SK-N-SH (cell line): ENCODE measurements at regions not wholly inside any gene's neighbourhood (a gene's known extent, or its start where the extent isn't known, plus 50 kb on each side); places are given as distances from the start of the nearest gene placed in this dataset.

Experiments
- CTCF ChIA-PET: fragments of 300-600, 350-600 bp; formaldehyde crosslinking; extraction: SDS; loops from one replicate; lab custom pipeline; 2021; lab: Yijun Ruan, JAX
- POLR2A ChIA-PET: fragments of 350-600 bp; sonication (Branson Sonifier 250); formaldehyde crosslinking; extraction: SDS; loops from one replicate; lab custom pipeline; 2020; ENCODE audit warnings: antibody characterized with exemption, inconsistent platforms; lab: Yijun Ruan, JAX
- DNase-seq: peaks from one replicate; pipeline ENCODE4 v3.0.0; 2012
- H2AFZ ChIP-seq: fragments of 200-600 bp; sonication (generic); 2 replicates; pipeline ENCODE4 v1.8.1; 2016; ENCODE audit warnings: antibody characterized with exemption, mild to moderate bottlenecking, low read depth
- H3F3A ChIP-seq: fragments of 200-600 bp; sonication (generic); replicated peaks from 2 replicates; pipeline ENCODE3; 2016; ENCODE audit warnings: antibody characterized with exemption, mild to moderate bottlenecking; ENCODE audit not compliant: insufficient read depth
- H3K27ac ChIP-seq, 2 experiments: fragments of 200-500 bp in 1 of 2; fragments of 200-600 bp in 1 of 2; sonication (Bioruptor generic) in 1 of 2; sonication (generic), shearing (Covaris generic) in 1 of 2; 2 replicates each; pipeline versions ENCODE4 v1.5.1 to v1.6.1; 2014 to 2016; ENCODE audit warnings: low read depth in 2 of 2, inconsistent platforms in 1 of 2, low read length in 1 of 2, mild to moderate bottlenecking in 1 of 2, mixed read lengths in 1 of 2
- H3K27me3 ChIP-seq: fragments of 200-600 bp; sonication (generic), shearing (Covaris generic); 2 replicates; pipeline ENCODE4 v1.6.1; 2016; ENCODE audit warnings: mixed run types; ENCODE audit not compliant: insufficient read depth
- H3K36me3 ChIP-seq, 2 experiments: fragments of 200-500 bp in 1 of 2; fragments of 200-600 bp in 1 of 2; sonication (Bioruptor generic) in 1 of 2; sonication (generic) in 1 of 2; replicated peaks in 1 of 2; 2 replicates each; pipeline versions ENCODE3 to v1.5.1; 2014 to 2016; ENCODE audit warnings: low read length in 1 of 2, mild to moderate bottlenecking in 1 of 2; ENCODE audit not compliant: insufficient read depth in 2 of 2, control insufficient read depth in 1 of 2
- H3K4me1 ChIP-seq, 2 experiments: fragments of 200-500 bp in 1 of 2; fragments of 200-600 bp in 1 of 2; sonication (Bioruptor generic) in 1 of 2; sonication (generic), shearing (Covaris generic) in 1 of 2; 2 replicates each; pipeline versions ENCODE4 v1.5.1 to v1.6.1; 2014 to 2016; ENCODE audit warnings: low read depth in 1 of 2, low read length in 1 of 2, mixed run types in 1 of 2; ENCODE audit not compliant: insufficient read depth in 2 of 2, control insufficient read depth in 1 of 2
- H3K4me2 ChIP-seq: fragments of 200-600 bp; sonication (generic), shearing (Covaris generic); 2 replicates; pipeline ENCODE4 v1.6.1; 2017; ENCODE audit warnings: mixed run types
- H3K4me3 ChIP-seq, 2 experiments: fragments of 200-500 bp in 1 of 2; fragments of 200-600 bp in 1 of 2; sonication (Bioruptor generic) in 1 of 2; sonication (generic), shearing (Covaris generic) in 1 of 2; 2 replicates each; pipeline versions ENCODE4 v1.5.1 to v1.8.1; 2014 to 2016; ENCODE audit warnings: low read depth in 2 of 2, inconsistent platforms in 1 of 2, low read length in 1 of 2, mild to moderate bottlenecking in 1 of 2, mixed read lengths in 1 of 2, moderate library complexity in 1 of 2
- H3K79me2 ChIP-seq: fragments of 200-600 bp; sonication (generic); 2 replicates; pipeline ENCODE4 v1.8.1; 2017; ENCODE audit warnings: mild to moderate bottlenecking; ENCODE audit not compliant: insufficient read depth
- H3K9ac ChIP-seq: fragments of 200-600 bp; sonication (generic); 2 replicates; pipeline ENCODE4 v1.6.1; 2017; ENCODE audit warnings: mixed run types
- H3K9me2 ChIP-seq: fragments of 200-600 bp; sonication (generic); 2 replicates; pipeline ENCODE4 v1.6.1; 2017; ENCODE audit warnings: mixed run types
- H3K9me3 ChIP-seq: fragments of 200-600 bp; sonication (generic); 2 replicates; pipeline ENCODE4 v1.6.1; 2017; ENCODE audit warnings: mixed run types, mild to moderate bottlenecking, moderate library complexity
- H4K20me1 ChIP-seq: fragments of 200-600 bp; sonication (generic); 2 replicates; pipeline ENCODE4 v1.6.1; 2017; ENCODE audit warnings: mild to moderate bottlenecking, mixed run types; ENCODE audit not compliant: insufficient read depth
- CHD2 ChIP-seq: fragments of 150-350 bp; IDR thresholded peaks from 2 replicates; pipeline ENCODE4 v1.6.1; 2018; ENCODE audit warnings: low read length; ENCODE audit not compliant: partially characterized antibody
- ELF1 ChIP-seq: IDR thresholded peaks from 2 replicates; pipeline ENCODE4 v1.4.0; 2012
- EP300 ChIP-seq, 2 experiments: IDR thresholded peaks; 2 replicates each; pipeline versions ENCODE4 v1.4.0 to v1.6.1; 2012; ENCODE audit warnings: borderline replicate concordance in 1 of 2, low read depth in 1 of 2, low read length in 1 of 2
- EZH2phosphoT487 ChIP-seq: fragments of 200-600 bp; sonication (generic); IDR thresholded peaks from 2 replicates; pipeline ENCODE4 v1.6.1; 2017; ENCODE audit warnings: low read depth, mixed run types, mild to moderate bottlenecking, antibody characterized with exemption, moderate library complexity, borderline replicate concordance
- FOXJ3 ChIP-seq: sonication (generic); formaldehyde crosslinking; IDR thresholded peaks from 2 replicates; pipeline ENCODE4 v1.5.1; 2020; ENCODE audit warnings: mild to moderate bottlenecking, missing genetic modification reagents
- FOXM1 ChIP-seq: IDR thresholded peaks from 2 replicates; pipeline ENCODE4 v1.4.0; 2012; ENCODE audit warnings: low read depth, mild to moderate bottlenecking
- GABPA ChIP-seq: IDR thresholded peaks from 2 replicates; pipeline ENCODE4 v1.4.0; 2012; ENCODE audit warnings: low read depth, mild to moderate bottlenecking
- MEF2A ChIP-seq: IDR thresholded peaks from 2 replicates; pipeline ENCODE4 v1.4.0; 2012; ENCODE audit warnings: low read depth, borderline replicate concordance
- MXI1 ChIP-seq: IDR thresholded peaks from 2 replicates; pipeline ENCODE4 v1.6.1; 2012; ENCODE audit warnings: mild to moderate bottlenecking, low read depth, low read length, improper control_type of control experiment
- NFIC ChIP-seq: IDR thresholded peaks from 2 replicates; pipeline ENCODE4 v1.4.0; 2012; ENCODE audit warnings: borderline replicate concordance
- POLR2AphosphoS5 ChIP-seq: IDR thresholded peaks from 2 replicates; pipeline ENCODE4 v1.6.1; 2012; ENCODE audit warnings: low read depth, low read length
- RAD21 ChIP-seq: IDR thresholded peaks from 2 replicates; pipeline ENCODE4 v1.6.1; 2012; ENCODE audit warnings: mild to moderate bottlenecking, low read length
- RCOR1 ChIP-seq: fragments of 150-350 bp; IDR thresholded peaks from 2 replicates; pipeline ENCODE4 v1.6.1; 2017; ENCODE audit warnings: antibody characterized with exemption, low read length
- RFX5 ChIP-seq: IDR thresholded peaks from 2 replicates; pipeline ENCODE4 v1.6.1; 2012; ENCODE audit warnings: mild to moderate bottlenecking, improper control_type of control experiment, low read length
- RXRA ChIP-seq: IDR thresholded peaks from 2 replicates; pipeline ENCODE4 v1.4.0; 2012; ENCODE audit warnings: low read depth, mild to moderate bottlenecking, borderline replicate concordance
- SIN3A ChIP-seq: IDR thresholded peaks from 2 replicates; pipeline ENCODE4 v1.6.1; 2012; ENCODE audit warnings: low read depth, mild to moderate bottlenecking, low read length, moderate library complexity, borderline replicate concordance
- SMC3 ChIP-seq: IDR thresholded peaks from 2 replicates; pipeline ENCODE4 v1.6.1; 2012; ENCODE audit warnings: low read depth, low read length, improper control_type of control experiment
- TAF1 ChIP-seq: IDR thresholded peaks from 2 replicates; pipeline ENCODE4 v1.6.1; 2012; ENCODE audit warnings: low read depth, mild to moderate bottlenecking, low read length, moderate library complexity, borderline replicate concordance
- TCF12 ChIP-seq: IDR thresholded peaks from 2 replicates; pipeline ENCODE4 v1.4.0; 2012
- WGBS: methylation state at CpG from one replicate; pipeline ENCODE4 v1.1.6; 2017; ENCODE audit warnings: low lambda C conversion rate; 5-methylcytosine and 5-hydroxymethylcytosine counted together
- TF ChIP-seq, protein P1 (sequence below): fragments of 150-350 bp; IDR thresholded peaks from 2 replicates; pipeline ENCODE4 v1.6.1; 2016; ENCODE audit warnings: mild to moderate bottlenecking, low read depth, low read length
- TF ChIP-seq, protein P2 (sequence below): fragments of 200-600 bp; sonication (generic); IDR thresholded peaks from 2 replicates; pipeline ENCODE4 v1.6.1; 2017; ENCODE audit warnings: antibody characterized with exemption, mild to moderate bottlenecking, moderate library complexity
- TF ChIP-seq, protein P3 (sequence below): IDR thresholded peaks from 2 replicates; pipeline ENCODE4 v1.4.0; 2012; ENCODE audit warnings: low read depth, borderline replicate concordance
- TF ChIP-seq, protein P4 (sequence below): IDR thresholded peaks from 2 replicates; pipeline ENCODE4 v1.4.0; 2012; ENCODE audit warnings: low read depth, borderline replicate concordance

DNA sequence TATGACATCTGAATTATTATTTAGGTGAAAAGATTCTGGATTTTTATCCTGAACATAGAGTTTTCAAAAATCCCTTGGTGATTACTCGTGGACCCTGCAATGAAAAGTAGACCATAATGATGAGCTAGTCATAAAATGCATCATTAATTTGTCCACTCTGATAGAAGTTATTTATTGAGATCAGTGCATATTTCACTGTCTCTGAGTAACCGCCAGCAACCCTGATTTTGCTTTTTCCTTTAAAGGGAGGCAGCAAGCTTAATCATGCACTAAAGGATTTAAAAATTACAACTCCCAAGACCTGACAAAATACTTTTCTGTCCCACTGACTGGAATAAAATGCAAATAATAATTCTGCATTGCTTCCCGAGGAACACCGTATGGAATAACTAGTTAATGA lies 259.6 kb upstream of the DPPA4 start:
- Histone ChIP-seq H3K4me3 (no peak overlapping the region), H3K4me2 (no peak overlapping the region), H3K4me1 (peaks cover 0 to 11% of the 10 kb centered on the region in 2 experiments; a peak in 2 of 4 replicates), H4K20me1 (no peaks in the 10 kb centered on the region), H3K36me3 (no peaks in the 10 kb centered on the region), H3K27me3 (no peaks in the 10 kb centered on the region), H3F3A (no peaks in the 10 kb centered on the region), H3K9me3 (no peaks in the 10 kb centered on the region), H3K79me2 (no peaks in the 10 kb centered on the region), H2AFZ (no peak overlapping the region), H3K9me2 (no peaks in the 10 kb centered on the region), H3K9ac (no peak overlapping the region), H3K27ac (peak overlapping the region in 1 of 2 experiments; percentile 91; a peak in 2 of 4 replicates)
- WGBS: 55% methylated on average over 4 of the region's 4 CpGs
- POLR2A ChIA-PET: no interaction called here
- CTCF ChIA-PET: no interaction called here
- TF ChIP-seq, protein P1, sequence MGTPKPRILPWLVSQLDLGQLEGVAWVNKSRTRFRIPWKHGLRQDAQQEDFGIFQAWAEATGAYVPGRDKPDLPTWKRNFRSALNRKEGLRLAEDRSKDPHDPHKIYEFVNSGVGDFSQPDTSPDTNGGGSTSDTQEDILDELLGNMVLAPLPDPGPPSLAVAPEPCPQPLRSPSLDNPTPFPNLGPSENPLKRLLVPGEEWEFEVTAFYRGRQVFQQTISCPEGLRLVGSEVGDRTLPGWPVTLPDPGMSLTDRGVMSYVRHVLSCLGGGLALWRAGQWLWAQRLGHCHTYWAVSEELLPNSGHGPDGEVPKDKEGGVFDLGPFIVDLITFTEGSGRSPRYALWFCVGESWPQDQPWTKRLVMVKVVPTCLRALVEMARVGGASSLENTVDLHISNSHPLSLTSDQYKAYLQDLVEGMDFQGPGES: no peak
- TF ChIP-seq EZH2phosphoT487: no peak
- no peak for TF ChIP-seq GABPA
- no peak for TF ChIP-seq MEF2A
- no peak for TF ChIP-seq EP300 (IDR thresholded peaks at IDR 0.05; ENCODE audit: borderline replicate concordance in 1 of 2, low read depth in 1 of 2, low read length in 1 of 2)
- TF ChIP-seq RCOR1: no peak
- no peak for TF ChIP-seq RAD21
- no peak for TF ChIP-seq SMC3
- TF ChIP-seq, protein P2, sequence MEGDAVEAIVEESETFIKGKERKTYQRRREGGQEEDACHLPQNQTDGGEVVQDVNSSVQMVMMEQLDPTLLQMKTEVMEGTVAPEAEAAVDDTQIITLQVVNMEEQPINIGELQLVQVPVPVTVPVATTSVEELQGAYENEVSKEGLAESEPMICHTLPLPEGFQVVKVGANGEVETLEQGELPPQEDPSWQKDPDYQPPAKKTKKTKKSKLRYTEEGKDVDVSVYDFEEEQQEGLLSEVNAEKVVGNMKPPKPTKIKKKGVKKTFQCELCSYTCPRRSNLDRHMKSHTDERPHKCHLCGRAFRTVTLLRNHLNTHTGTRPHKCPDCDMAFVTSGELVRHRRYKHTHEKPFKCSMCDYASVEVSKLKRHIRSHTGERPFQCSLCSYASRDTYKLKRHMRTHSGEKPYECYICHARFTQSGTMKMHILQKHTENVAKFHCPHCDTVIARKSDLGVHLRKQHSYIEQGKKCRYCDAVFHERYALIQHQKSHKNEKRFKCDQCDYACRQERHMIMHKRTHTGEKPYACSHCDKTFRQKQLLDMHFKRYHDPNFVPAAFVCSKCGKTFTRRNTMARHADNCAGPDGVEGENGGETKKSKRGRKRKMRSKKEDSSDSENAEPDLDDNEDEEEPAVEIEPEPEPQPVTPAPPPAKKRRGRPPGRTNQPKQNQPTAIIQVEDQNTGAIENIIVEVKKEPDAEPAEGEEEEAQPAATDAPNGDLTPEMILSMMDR: no peak
- TF ChIP-seq, protein P3, sequence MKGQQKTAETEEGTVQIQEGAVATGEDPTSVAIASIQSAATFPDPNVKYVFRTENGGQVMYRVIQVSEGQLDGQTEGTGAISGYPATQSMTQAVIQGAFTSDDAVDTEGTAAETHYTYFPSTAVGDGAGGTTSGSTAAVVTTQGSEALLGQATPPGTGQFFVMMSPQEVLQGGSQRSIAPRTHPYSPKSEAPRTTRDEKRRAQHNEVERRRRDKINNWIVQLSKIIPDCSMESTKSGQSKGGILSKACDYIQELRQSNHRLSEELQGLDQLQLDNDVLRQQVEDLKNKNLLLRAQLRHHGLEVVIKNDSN: no peak
- no peak for TF ChIP-seq NFIC
- no peak for DNase-seq

DNA sequence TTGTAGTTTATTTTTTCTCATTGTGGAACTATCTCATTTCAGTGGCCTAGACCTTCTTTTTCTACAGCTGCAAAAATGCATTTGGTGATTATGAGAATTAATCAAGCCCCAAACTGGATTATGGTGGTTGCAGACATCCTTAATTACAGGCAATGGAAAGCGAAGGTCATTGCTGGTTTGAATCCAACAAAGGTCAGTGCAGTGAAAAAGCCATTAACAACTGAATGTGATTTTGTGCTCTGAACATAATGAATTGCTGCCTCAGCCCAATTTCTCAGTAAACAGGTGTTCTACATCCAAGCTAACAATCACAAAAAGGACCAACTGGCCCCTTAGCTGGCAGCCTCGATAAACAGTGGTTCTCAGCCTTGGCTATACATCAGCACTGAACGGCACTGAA lies 260.1 kb upstream of the DPPA4 start:
- Histone ChIP-seq H3K9ac (no peak overlapping the region), H3K27me3 (no peaks in the 10 kb centered on the region), H3K36me3 (no peaks in the 10 kb centered on the region), H3K79me2 (no peaks in the 10 kb centered on the region), H3F3A (no peaks in the 10 kb centered on the region), H3K4me1 (peaks cover 0 to 11% of the 10 kb centered on the region in 2 experiments; a peak in 2 of 4 replicates), H3K4me3 (no peak overlapping the region), H3K4me2 (no peak overlapping the region), H3K9me3 (no peaks in the 10 kb centered on the region), H4K20me1 (no peaks in the 10 kb centered on the region), H2AFZ (no peak overlapping the region), H3K27ac (peak overlapping the region in 1 of 2 experiments; percentile 91; a peak in 2 of 4 replicates), H3K9me2 (no peaks in the 10 kb centered on the region)
- ChIA-PET CTCF (interaction anchor here (1.1 to 1.3 kb wide), 3 partner anchors 30 to 1483 kb away, joined by 3 to 4 read pairs (median 3); no protein-coding TSS in a partner anchor), POLR2A (no interaction called here)
- 47% methylated on average over 3 of the region's 3 CpGs for WGBS
- peak; percentile 36 for DNase-seq
- TF ChIP-seq SMC3 (no peak), RCOR1 (peak; percentile 89; the same call in 1 of the 2 replicates), POLR2AphosphoS5 (no peak), MXI1 (no peak), TCF12 (no peak), ELF1 (no peak), FOXM1 (no peak), SIN3A (no peak), CHD2 (peak; percentile 85), GABPA (no peak), TAF1 (no peak), RXRA (no peak), RFX5 (no peak), FOXJ3 (CRISPR knock-in tag) (peak; percentile 81; the same call in 1 of the 2 replicates)
- TF ChIP-seq, protein P4, sequence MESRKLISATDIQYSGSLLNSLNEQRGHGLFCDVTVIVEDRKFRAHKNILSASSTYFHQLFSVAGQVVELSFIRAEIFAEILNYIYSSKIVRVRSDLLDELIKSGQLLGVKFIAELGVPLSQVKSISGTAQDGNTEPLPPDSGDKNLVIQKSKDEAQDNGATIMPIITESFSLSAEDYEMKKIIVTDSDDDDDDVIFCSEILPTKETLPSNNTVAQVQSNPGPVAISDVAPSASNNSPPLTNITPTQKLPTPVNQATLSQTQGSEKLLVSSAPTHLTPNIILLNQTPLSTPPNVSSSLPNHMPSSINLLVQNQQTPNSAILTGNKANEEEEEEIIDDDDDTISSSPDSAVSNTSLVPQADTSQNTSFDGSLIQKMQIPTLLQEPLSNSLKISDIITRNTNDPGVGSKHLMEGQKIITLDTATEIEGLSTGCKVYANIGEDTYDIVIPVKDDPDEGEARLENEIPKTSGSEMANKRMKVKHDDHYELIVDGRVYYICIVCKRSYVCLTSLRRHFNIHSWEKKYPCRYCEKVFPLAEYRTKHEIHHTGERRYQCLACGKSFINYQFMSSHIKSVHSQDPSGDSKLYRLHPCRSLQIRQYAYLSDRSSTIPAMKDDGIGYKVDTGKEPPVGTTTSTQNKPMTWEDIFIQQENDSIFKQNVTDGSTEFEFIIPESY: no peak
- TF ChIP-seq, protein P3: no peak
